DOHH2 (cell line): ENCODE measurements at regions not wholly inside any gene's neighbourhood (a gene's known extent, or its start where the extent isn't known, plus 50 kb on each side); places are given as distances from the start of the nearest gene placed in this dataset.

ENCODE experiments used
- EZH2phosphoT487 ChIP-seq: fragments of 200-600 bp; sonication (generic); IDR thresholded peaks from 2 replicates; pipeline ENCODE4 v1.6.1; 2017; ENCODE audit warnings: borderline replicate concordance, mild to moderate bottlenecking, antibody characterized with exemption, low read length, moderate library complexity, mixed read lengths
- TF ChIP-seq, protein P1 (sequence below): fragments of 200-600 bp; sonication (generic); IDR thresholded peaks from one replicate; pipeline ENCODE4 v1.5.1; 2014; ENCODE audit warnings: antibody characterized with exemption, mild to moderate bottlenecking, low read depth, low read length; ENCODE audit not compliant: poor library complexity, severe bottlenecking

DNA sequence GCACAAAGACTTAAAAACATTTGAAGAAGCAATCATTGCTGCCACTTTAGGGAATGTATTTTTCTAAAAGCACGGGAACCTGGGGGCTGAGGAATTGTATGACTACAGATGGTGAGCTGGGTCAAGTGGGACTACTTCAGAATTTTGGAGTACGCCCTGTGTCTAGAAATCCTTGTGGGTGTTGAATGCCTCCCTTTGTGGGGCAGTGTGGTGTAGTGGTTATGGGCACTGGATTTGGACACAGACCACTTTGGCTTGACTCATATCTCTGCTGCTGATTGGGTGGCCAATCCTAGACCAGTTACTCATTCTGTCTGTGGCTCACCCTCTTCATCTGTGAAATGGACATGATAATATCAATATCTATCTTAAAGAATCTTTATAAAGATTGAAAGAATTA is 155.0 kb upstream of the RPS6KA3 start:
- TF ChIP-seq EZH2phosphoT487, result no peak
- TF ChIP-seq, protein P1, sequence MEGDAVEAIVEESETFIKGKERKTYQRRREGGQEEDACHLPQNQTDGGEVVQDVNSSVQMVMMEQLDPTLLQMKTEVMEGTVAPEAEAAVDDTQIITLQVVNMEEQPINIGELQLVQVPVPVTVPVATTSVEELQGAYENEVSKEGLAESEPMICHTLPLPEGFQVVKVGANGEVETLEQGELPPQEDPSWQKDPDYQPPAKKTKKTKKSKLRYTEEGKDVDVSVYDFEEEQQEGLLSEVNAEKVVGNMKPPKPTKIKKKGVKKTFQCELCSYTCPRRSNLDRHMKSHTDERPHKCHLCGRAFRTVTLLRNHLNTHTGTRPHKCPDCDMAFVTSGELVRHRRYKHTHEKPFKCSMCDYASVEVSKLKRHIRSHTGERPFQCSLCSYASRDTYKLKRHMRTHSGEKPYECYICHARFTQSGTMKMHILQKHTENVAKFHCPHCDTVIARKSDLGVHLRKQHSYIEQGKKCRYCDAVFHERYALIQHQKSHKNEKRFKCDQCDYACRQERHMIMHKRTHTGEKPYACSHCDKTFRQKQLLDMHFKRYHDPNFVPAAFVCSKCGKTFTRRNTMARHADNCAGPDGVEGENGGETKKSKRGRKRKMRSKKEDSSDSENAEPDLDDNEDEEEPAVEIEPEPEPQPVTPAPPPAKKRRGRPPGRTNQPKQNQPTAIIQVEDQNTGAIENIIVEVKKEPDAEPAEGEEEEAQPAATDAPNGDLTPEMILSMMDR, result no peak
